ENCODE measurements at regions not wholly inside any gene's neighbourhood (a gene's known extent, or its start where the extent isn't known, plus 50 kb on each side); places are given as distances from the start of the nearest gene placed in this dataset.

DNA sequence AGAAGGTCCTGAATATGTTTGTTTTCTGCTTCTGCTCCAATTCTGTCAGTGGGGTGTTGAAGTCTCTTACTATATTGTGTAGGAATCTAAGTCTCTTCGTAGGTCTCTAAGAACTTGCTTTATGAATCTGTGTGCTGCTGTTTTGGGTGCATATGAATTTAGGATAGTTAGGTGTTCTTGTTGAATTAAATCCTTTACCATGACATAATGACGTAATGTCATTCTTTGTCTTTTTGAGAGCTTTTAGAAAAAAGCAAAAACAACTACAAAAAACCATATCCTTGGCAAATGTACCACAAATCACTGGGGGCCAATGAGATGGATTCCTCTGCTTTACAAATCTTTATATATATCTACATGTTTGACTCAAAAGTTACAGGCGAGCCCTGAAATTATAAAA is 576.1 kb downstream of the CDH18 start:
- Histone ChIP-seq H3K4me1 (ENCODE audit: insufficient read depth, low read length) (no peaks in the 10 kb centered on the region), H3K9me3 (ENCODE audit: low read length) (no peaks in the 10 kb centered on the region), H3K4me3 (ENCODE audit: low read depth in 1 of 2, low read length in 2 of 2) (no peak overlapping the region), H3K27ac (ENCODE audit: low read depth, low read length) (no peak overlapping the region), H3K27me3 (ENCODE audit: control insufficient read depth in 1 of 2, insufficient read depth in 2 of 2, low read length in 2 of 2) (no peaks in the 10 kb centered on the region), H3K36me3 (ENCODE audit: insufficient read depth, low read length) (no peaks in the 10 kb centered on the region), H3K9ac (ENCODE audit: low read length) (no peak overlapping the region)

Data from muscle layer of colon (tissue), 2 donors.